Uterus (tissue), 3 donors: ENCODE measurements at regions not wholly inside any gene's neighbourhood (a gene's known extent, or its start where the extent isn't known, plus 50 kb on each side); places are given as distances from the start of the nearest gene placed in this dataset.

ENCODE experiments used
- DNase-seq, 2 donors: peaks; one replicate each; pipeline ENCODE4 v3.0.0-alpha.2; 2019 to 2020
- H3K27ac ChIP-seq, 2 donors: fragments of 200-600 bp; sonication (generic); 1 replicate in 1 of 2; 2 replicates in 1 of 2; pipeline ENCODE4 v1.5.1; 2016 to 2018
- H3K27me3 ChIP-seq, 2 donors: fragments of 200-600 bp; sonication (generic); one replicate each; pipeline ENCODE4 v1.5.1; 2018 to 2019; ENCODE audit warnings: control low read depth in 1 of 2
- H3K36me3 ChIP-seq, 2 donors: fragments of 200-600 bp; sonication (generic); one replicate each; pipeline ENCODE4 v1.5.1; 2019; ENCODE audit warnings: control low read depth in 1 of 2
- H3K4me1 ChIP-seq, 2 donors: fragments of 200-600 bp; sonication (generic); one replicate each; pipeline ENCODE4 v1.5.1; 2018 to 2019; ENCODE audit warnings: control low read depth in 1 of 2
- H3K4me3 ChIP-seq, 2 donors: fragments of 200-600 bp; sonication (generic); 1 replicate in 1 of 2; 2 replicates in 1 of 2; pipeline ENCODE4 v1.5.1; 2018 to 2019; ENCODE audit warnings: mild to moderate bottlenecking in 1 of 2
- H3K9me3 ChIP-seq, 2 donors: fragments of 200-600 bp; sonication (generic); one replicate each; pipeline ENCODE4 v1.5.1; 2019; ENCODE audit warnings: control low read depth in 1 of 2
- POLR2A ChIP-seq, 2 donors: fragments of 450-650 bp; IDR thresholded peaks; one replicate each; pipeline ENCODE4 v1.6.1; 2016; ENCODE audit warnings: antibody characterized with exemption in 2 of 2, mild to moderate bottlenecking in 1 of 2, moderate library complexity in 1 of 2
- intact Hi-C: fragments of 100-400 bp; cut with DNase I; formaldehyde crosslinking; loops from one replicate; pipeline ENCODE4 v1.15.1; 2023; ENCODE audit warnings: low total_unique reads
- TF ChIP-seq, protein P1 (sequence below), 4 experiments: fragments of 200-600 bp in 2 of 4; fragments of 450-650 bp in 2 of 4; sonication (generic) in 2 of 4; IDR thresholded peaks; one replicate each; pipeline ENCODE4 v1.5.1; 2016 to 2019; ENCODE audit warnings: antibody characterized with exemption in 4 of 4, mild to moderate bottlenecking in 2 of 4, moderate library complexity in 1 of 4
- donor health status: DM: yes; HTN: yes; CAD: no.

DNA sequence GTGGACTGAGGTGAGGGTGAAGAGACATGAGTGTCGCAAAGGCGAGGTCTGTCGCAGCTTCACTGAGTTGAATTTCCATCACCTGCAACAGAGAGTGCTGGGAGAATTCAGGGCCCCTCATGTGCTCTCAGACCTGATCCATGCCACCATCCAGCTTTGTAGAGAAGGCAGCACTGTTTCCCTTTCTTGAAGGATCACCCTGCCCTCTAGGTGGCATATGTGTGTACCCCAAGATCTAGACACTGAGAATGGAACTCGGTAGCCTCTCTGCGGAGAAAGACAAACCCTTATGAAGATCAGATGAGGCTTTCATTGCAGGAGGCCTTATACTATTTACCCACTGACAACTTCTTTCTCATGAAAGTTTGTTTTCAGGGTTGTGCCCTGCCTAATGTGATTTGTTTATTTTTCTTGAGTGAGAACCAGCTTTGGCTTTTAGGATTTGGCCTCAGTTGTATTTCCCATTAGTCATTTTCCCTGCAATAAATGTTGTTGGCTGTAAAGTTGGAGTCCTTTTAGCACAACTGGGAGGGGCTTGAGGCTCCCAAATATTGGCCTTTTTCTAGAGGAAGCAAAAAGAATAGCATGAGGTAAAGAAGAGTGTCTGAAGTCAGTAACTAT is 811.3 kb downstream of the DHX35 start:
- TF ChIP-seq, protein P1, sequence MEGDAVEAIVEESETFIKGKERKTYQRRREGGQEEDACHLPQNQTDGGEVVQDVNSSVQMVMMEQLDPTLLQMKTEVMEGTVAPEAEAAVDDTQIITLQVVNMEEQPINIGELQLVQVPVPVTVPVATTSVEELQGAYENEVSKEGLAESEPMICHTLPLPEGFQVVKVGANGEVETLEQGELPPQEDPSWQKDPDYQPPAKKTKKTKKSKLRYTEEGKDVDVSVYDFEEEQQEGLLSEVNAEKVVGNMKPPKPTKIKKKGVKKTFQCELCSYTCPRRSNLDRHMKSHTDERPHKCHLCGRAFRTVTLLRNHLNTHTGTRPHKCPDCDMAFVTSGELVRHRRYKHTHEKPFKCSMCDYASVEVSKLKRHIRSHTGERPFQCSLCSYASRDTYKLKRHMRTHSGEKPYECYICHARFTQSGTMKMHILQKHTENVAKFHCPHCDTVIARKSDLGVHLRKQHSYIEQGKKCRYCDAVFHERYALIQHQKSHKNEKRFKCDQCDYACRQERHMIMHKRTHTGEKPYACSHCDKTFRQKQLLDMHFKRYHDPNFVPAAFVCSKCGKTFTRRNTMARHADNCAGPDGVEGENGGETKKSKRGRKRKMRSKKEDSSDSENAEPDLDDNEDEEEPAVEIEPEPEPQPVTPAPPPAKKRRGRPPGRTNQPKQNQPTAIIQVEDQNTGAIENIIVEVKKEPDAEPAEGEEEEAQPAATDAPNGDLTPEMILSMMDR (IDR thresholded peaks at IDR 0.05): no peak
- TF ChIP-seq POLR2A (IDR thresholded peaks at IDR 0.05): no peak
- H3K36me3 ChIP-seq: no peaks in the 10 kb centered on the region
- no peak overlapping the region for H3K27ac ChIP-seq
- intact Hi-C loops: no loop called here
- no peak overlapping the region for H3K4me3 ChIP-seq
- no peaks in the 10 kb centered on the region for H3K9me3 ChIP-seq
- no peaks in the 10 kb centered on the region for H3K27me3 ChIP-seq
- no peak for DNase-seq
- H3K4me1 ChIP-seq: peaks cover 0 to 4% of the 10 kb centered on the region in 2 donors

DNA sequence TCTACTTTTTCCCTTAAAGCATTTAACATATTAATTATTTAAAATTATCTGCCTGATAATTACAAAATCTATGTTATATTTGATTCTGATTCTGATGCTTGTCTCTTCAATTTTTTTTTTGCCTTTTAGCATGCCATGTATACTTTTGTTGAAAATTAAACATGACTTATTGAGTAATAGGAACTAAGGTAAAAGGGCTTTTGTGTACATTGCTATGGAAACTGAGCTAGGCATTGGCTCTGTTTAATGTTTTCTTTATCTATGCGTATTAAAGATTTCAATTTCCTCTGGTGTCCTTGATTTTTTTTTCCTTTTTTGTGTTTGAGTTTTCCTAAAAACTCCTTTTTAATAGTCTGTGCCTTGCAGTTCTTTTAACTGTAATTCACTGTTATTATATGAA is 805.2 kb downstream of the DHX35 start:
- H3K9me3 ChIP-seq: peaks cover 0 to 6% of the 10 kb centered on the region in 2 donors
- DNase-seq: no peak
- H3K27ac ChIP-seq: no peak overlapping the region
- intact Hi-C loops: no loop called here
- no peaks in the 10 kb centered on the region for H3K27me3 ChIP-seq
- no peaks in the 10 kb centered on the region for H3K4me1 ChIP-seq
- no peak for TF ChIP-seq POLR2A (IDR thresholded peaks at IDR 0.05)
- TF ChIP-seq, protein P1 (IDR thresholded peaks at IDR 0.05): no peak
- H3K4me3 ChIP-seq: no peak overlapping the region
- H3K36me3 ChIP-seq: no peaks in the 10 kb centered on the region

DNA sequence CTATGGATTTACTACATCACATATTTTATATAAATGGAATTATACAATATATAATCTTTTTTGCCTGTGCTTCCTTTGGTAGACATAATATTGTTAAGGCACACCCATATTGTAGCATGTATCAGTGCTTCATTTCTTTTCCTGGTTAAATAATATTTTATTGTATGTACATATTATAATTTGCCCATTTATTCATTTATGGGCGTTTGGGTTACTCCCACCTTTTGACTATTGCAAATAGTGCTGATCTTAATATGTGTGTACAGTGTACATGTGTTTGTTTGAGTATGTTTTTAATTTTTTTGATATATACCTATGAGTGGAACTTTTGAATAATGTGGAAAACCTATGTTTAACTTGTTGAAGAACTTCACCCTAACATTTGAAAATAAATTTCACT is 804.2 kb downstream of the DHX35 start:
- intact Hi-C loops: no loop called here
- Histone ChIP-seq H3K27me3 (no peaks in the 10 kb centered on the region), H3K4me3 (no peak overlapping the region), H3K9me3 (peaks cover 0 to 6% of the 10 kb centered on the region in 2 donors), H3K36me3 (no peaks in the 10 kb centered on the region), H3K27ac (no peak overlapping the region), H3K4me1 (no peaks in the 10 kb centered on the region)
- DNase-seq: no peak
- no peak for TF ChIP-seq POLR2A (IDR thresholded peaks at IDR 0.05)
- TF ChIP-seq, protein P1 (IDR thresholded peaks at IDR 0.05): no peak

DNA sequence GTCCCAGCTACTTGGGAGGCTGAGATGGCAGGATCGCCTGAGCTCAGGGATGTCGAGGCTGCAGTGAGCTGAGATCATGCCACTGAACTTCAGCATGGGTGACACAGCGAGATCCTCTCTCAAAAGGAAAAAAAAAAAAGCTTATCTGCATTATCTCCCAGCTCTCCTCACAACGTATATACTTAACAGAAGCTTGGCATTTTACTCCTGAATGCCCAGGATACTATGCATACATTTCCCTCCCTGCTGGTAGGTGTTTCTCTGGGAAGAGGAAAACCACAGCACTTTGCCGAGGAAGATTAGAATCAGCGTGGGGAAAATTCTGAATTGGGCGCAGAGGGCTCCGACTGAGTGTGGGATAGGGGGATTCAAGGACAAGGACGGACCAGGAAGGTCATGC is 800.6 kb downstream of the DHX35 start:
- H3K4me1 ChIP-seq: no peaks in the 10 kb centered on the region
- DNase-seq: no peak
- no peak for TF ChIP-seq POLR2A (IDR thresholded peaks at IDR 0.05)
- TF ChIP-seq, protein P1 (IDR thresholded peaks at IDR 0.05): no peak
- H3K27ac ChIP-seq: no peak overlapping the region
- intact Hi-C loops: no loop called here
- H3K4me3 ChIP-seq: no peak overlapping the region
- no peaks in the 10 kb centered on the region for H3K27me3 ChIP-seq
- no peaks in the 10 kb centered on the region for H3K36me3 ChIP-seq
- peaks cover 0 to under 1% of the 10 kb centered on the region in 2 donors for H3K9me3 ChIP-seq

DNA sequence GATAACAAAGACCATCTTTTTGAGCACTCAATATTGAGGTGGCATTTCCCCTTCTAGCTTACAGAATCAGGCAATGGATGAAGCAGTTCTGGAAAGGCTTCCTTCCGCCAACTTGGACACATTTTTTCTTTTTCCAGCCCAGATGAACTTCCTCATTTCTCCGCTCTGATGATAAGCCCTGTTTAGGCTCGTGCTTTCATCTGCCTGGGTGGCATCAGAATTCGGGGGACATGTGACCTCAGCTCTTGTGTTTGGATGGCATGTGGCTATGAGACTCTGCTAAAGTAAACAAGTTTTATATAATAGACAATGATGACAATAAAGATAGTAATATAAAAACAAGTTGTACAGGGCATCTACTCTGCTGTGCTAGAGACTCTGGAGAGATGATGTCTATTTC is 796.7 kb downstream of the DHX35 start:
- no peak overlapping the region for H3K4me3 ChIP-seq
- intact Hi-C loops: no loop called here
- no peak for TF ChIP-seq POLR2A (IDR thresholded peaks at IDR 0.05)
- TF ChIP-seq, protein P1 (IDR thresholded peaks at IDR 0.05): no peak
- H3K4me1 ChIP-seq: no peaks in the 10 kb centered on the region
- no peaks in the 10 kb centered on the region for H3K27me3 ChIP-seq
- H3K27ac ChIP-seq: no peak overlapping the region
- no peaks in the 10 kb centered on the region for H3K9me3 ChIP-seq
- no peaks in the 10 kb centered on the region for H3K36me3 ChIP-seq
- no peak for DNase-seq
